GM19035 (cell line): ENCODE measurements at regions not wholly inside any gene's neighbourhood (a gene's known extent, or its start where the extent isn't known, plus 50 kb on each side); places are given as distances from the start of the nearest gene placed in this dataset.

Source experiments
- ATAC-seq: cut with Tn5 transposase; IDR thresholded peaks from one replicate; pipeline ENCODE4 v1.9.1; 2021; ENCODE audit not compliant: unreplicated experiment

- no peak for ATAC-seq
Observed at GRCh38 chr6:165883851-165884640, 221.0 kb upstream of the PDE10A start.

DNA sequence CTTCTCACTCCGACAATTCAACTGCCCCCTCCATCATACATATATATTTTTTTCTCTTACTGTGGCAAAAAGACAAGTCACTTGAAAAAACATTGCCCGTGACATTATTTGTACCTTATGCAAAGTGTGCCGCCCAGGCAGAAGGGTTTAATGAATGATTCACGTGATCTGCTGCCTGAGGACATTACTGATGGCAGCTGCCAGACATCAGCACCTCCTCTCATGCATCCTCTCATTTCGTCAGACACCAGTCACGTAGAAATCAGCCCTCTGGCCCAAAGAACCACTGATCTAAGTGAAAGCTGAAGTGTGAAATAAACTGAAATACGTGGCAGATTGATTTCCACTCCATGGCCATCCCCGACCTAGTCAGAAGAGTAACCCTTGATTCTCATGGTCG lies 218.8 kb upstream of the PDE10A start:
- ATAC-seq = no peak

GRCh38 chr6:165880686-165881085 lies 217.6 kb upstream of the PDE10A start:
- ATAC-seq = no peak

GRCh38 chr6:165877773-165878172 lies 214.7 kb upstream of the PDE10A start:
- ATAC-seq = no peak

DNA sequence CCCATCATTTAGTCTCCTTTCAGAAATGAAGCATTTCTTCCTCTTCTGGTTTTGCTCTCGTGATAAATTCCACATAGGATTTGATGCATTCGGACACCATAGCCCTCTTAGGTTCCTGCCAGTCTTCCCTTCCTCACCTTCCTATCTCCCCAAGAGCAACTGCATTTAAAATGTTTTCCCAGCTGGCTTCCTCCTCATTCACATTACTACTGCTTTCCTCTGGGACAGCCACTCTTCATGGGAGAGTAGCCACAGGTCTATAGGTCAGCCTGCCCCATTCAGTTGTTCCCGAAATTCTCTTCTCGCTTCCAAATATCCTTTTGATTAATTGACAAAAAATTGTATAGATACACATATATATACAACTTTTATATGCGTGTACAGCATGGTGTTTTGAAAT lies 214.2 kb upstream of the PDE10A start:
- no peak for ATAC-seq

DNA sequence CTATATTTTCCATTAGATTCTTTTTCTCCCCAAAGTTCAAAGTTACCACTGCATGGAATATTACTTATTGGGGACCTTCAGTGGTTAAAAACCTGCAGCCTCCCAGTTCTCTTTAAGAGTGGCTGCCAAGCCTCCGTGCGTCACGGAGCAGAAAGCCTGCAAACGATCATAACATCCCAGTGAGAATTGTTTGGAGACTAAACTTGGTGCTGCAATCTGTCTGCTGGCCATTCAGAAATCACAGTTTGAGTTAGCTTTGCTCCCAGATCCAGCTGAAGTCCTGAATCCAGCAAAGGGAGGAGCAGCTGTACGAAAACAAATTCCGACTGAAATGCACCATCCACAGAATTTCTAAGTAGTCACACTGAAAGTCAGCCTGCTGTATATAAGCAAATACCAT lies 213.5 kb upstream of the PDE10A start:
- no peak for ATAC-seq

DNA sequence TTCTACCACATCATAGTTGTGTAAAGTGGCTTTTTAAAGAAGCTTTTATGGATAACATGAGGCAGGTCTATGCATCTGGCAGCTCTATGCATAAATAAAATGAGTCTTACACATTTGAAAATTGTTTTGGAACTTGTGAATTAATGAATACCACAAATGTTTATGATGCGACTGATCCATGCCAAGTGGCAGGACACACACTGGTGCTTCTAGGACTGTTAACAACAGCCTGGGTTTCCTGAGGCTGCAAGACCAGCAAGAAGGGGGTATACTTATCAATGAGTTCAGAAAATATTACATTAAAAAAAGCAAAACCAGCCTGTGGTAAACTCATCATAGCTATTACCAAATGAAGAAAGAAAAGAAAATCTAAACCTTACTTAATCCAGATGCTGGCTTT lies 212.9 kb upstream of the PDE10A start:
- ATAC-seq = no peak

DNA sequence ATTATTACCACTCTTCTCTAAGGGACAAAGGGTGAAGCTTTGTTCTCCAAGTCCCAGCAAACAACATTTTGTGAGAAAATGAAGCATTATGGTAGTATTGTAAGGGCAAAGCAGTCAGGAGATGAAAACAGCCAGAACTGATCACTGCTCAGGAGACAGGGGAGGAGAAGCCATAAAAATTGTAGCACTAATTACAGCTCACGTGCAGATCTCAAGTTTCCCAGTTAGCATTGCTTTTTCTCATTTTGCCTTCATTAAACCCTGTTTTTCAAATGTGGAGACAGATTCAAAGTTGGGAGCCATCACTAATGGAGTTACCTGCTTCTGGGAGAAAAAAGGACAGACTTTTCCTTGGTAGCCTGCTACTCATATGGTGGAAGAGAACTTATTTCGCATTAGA lies 210.9 kb upstream of the PDE10A start:
- no peak for ATAC-seq

GRCh38 chr6:165872811-165873210 lies 209.8 kb upstream of the PDE10A start:
- no peak for ATAC-seq

GRCh38 chr6:165872311-165872710 lies 209.3 kb upstream of the PDE10A start:
- no peak for ATAC-seq

GRCh38 chr6:165871571-165871970 lies 208.5 kb upstream of the PDE10A start:
- ATAC-seq = no peak

GRCh38 chr6:165869526-165869925 lies 206.5 kb upstream of the PDE10A start:
- ATAC-seq = no peak

DNA sequence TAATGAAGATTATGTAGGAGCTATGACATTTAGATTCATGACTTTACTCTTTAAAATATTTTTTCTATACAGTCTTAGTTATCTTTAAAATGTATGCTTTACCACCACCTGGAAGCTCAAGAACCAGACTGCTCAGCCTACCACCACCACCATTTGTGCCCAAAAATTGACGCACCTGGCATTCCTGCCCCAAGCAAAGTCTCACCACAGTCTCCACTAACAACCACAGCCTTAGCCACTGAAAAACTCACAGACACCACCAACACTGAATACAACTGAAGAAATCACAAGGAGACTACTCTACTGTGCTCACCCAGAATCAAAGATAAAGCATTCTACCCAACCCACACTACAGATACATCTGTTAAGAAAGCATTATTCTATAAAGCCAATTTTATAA lies 201.9 kb upstream of the PDE10A start:
- ATAC-seq = no peak

GRCh38 chr6:165864218-165864617 lies 201.2 kb upstream of the PDE10A start:
- ATAC-seq = no peak

DNA sequence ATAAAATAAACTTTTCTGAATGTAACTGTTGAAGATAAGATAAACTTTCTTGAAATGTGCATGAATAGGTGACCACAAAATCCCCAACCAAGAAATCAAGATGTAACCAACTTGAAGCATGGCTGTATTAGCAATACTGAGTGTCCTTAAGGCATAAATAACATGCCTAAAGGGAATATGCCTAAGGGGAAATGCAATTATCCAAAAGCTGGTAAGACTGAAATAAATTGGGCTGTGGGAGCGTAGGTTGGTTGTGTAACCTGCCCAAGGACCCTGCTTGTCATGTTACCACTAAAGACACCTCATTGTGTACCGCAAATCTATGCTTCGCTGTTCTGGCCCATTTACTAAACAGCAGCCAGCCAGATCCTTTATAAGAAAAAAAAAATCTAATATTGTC lies 200.8 kb upstream of the PDE10A start:
- no peak for ATAC-seq

DNA sequence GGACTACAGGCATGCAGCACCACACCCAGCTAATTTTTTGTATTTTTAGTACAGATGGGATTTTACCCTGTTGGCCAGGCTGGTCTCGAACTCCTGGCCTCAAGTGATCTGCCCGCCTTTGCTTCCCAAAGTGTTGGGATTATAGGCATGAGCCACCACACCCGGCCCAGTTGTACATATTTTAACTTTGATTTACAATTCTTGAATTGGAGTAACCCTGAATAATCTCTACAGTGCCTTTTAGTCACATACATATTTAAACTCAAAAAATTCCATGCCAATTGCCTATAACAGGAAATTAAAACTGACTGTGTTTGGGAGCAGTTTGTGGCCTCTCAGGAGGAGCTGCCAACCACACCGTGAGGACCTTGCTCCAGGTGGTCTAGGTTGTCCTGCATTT lies 199.8 kb upstream of the PDE10A start:
- no peak for ATAC-seq

- no peak for ATAC-seq
Observed at GRCh38 chr6:165861226-165861625, 198.2 kb upstream of the PDE10A start.

DNA sequence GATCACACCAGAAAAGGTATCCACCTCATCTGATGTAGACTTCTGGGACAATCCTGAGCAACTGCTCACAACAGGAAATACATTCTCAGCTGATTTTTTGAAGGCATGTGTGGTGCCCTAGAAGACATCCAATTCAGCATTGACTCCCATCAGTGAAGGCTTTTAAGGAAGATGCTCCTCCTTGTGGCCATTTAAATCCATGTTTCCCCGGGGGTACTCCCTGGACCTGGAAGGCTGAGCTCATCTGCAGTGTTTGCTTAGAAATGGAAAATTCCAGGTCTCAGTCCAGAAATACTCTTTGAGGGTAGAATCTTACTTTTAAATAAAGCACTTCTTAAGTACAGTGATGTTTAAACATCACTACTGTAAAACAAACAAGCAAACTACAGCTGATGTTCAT lies 195.5 kb upstream of the PDE10A start:
- no peak for ATAC-seq

- ATAC-seq = no peak
Observed at GRCh38 chr6:165855856-165856255, 192.8 kb upstream of the PDE10A start.

- ATAC-seq = no peak
Observed at GRCh38 chr6:165854863-165855593, 192.0 kb upstream of the PDE10A start.

DNA sequence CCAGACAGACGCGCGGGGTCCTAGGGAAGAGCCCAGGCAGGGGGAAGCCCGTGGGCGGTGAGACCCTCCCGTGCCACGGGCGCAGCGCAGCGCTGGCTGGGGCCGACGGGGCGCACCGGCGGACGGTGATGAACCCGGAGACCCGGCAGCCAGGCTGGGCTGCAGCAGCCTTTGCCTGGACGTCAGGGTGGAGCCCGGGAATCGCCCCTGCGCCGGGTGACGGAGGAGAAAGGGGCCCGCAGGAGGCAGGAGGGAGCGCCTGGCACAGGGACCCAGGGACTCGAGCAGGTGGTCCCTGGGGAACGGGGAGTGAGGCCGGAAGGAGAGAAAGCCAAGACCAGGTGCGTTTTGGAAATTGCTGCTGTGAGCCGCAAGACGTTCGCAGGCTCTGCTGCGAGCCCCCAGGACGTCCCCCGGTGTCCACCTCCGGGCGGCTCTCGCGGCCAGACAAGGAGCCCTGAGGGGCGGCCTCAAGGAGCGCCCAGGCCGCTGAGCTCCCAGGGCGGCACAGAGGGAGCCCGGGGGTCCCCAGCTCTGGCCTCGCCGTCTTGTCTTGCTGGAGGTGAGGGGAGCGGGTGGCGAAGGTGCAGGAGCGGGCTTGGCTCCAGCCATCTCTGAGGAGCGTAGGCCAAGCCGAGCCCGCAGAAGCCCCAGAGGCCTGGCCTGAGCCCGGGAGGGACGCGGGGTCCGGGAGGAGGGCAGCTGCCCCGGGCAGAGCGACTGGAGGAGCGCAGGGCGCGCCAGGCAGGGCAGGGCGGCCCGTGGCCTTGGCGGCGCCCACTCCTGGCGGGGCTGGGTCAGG lies 191.2 kb upstream of the PDE10A start:
- no peak for ATAC-seq

GRCh38 chr6:165852676-165853075 lies 189.6 kb upstream of the PDE10A start:
- no peak for ATAC-seq
